ENCODE measurements at regions not wholly inside any gene's neighbourhood (a gene's known extent, or its start where the extent isn't known, plus 50 kb on each side); places are given as distances from the start of the nearest gene placed in this dataset.

DNA sequence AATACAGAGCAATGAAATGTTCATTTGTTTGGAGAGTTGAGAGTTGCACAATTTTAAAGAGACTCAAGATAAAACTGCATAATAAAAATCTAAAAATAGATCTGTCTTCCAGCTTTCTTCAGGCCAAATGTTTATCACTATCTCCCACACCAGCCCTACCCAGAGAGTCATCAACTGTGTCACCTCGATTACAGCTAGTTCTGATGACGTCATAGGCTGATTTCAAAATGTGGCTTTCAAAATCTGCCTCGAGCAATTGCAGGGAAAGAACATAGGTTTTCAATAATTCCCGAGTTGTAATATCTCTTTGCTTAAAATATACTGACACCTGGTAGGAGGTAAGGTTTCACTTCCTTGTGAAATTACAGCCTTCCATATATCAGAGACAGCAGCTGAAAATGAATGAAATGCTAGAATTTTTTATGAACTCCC lies 677.6 kb upstream of the ID2 start (continued):
- TF ChIP-seq YY1 (IDR thresholded peaks at IDR 0.05; ENCODE audit: borderline replicate concordance in 1 of 3, control insufficient read depth in 1 of 3, extremely low read depth in 1 of 3, insufficient read depth in 3 of 3, insufficient read length in 1 of 3, insufficient replicate concordance in 2 of 3, low read depth in 1 of 3, low read length in 2 of 3) (no peak), NFRKB (IDR thresholded peaks at IDR 0.05; ENCODE audit: low read depth) (no peak), NFXL1 (CRISPR knock-in tag; IDR thresholded peaks at IDR 0.05) (no peak), TBP (optimal IDR thresholded peaks at IDR 0.05; ENCODE audit: low read depth, low read length) (no peak), ERF (CRISPR knock-in tag; IDR thresholded peaks at IDR 0.05) (no peak), EP300 (IDR thresholded peaks at IDR 0.05; ENCODE audit: low read length) (peak; percentile 96), FIP1L1 (IDR thresholded peaks at IDR 0.05; ENCODE audit: low read depth, low read length, poor library complexity, severe bottlenecking) (no peak), KLF10 (CRISPR knock-in tag; IDR thresholded peaks at IDR 0.05) (no peak), ZNF239 (CRISPR knock-in tag; IDR thresholded peaks at IDR 0.05) (no peak), PYGO2 (tag; IDR thresholded peaks at IDR 0.05) (no peak), ELF2 (CRISPR knock-in tag; IDR thresholded peaks at IDR 0.05) (no peak), SAFB2 (IDR thresholded peaks at IDR 0.05; ENCODE audit: borderline replicate concordance, low read depth, low read length, severe bottlenecking) (no peak), ZNF140 (CRISPR knock-in tag; IDR thresholded peaks at IDR 0.05) (no peak), RNF219 (CRISPR knock-in tag; IDR thresholded peaks at IDR 0.05) (no peak), ZBTB7A (IDR thresholded peaks at IDR 0.05; ENCODE audit: borderline replicate concordance, control insufficient read depth, low read depth, low read length) (no peak), RAD51 (IDR thresholded peaks at IDR 0.05; ENCODE audit: borderline replicate concordance, low read depth) (no peak), SMAD3 (CRISPR knock-in tag; conservative IDR thresholded peaks at IDR 0.05) (no peak; the same call in 1 of the 2 replicates)

All from K562 (cell line).